ENCODE measurements at regions not wholly inside any gene's neighbourhood (a gene's known extent, or its start where the extent isn't known, plus 50 kb on each side); places are given as distances from the start of the nearest gene placed in this dataset.

GRCh38 chr20:50253101-50253500 is 62.5 kb downstream of the CEBPB start:
- no peak overlapping the region for H3K4me3 ChIP-seq
- no peak for DNase-seq

GRCh38 chr20:50254466-50255079 is 63.9 kb downstream of the CEBPB start:
- Histone ChIP-seq H3K27me3 (no peaks in the 10 kb centered on the region), H3K4me3 (no peak overlapping the region), H3K9me3 (no peaks in the 10 kb centered on the region), H3K36me3 (no peaks in the 10 kb centered on the region)
- no peak for DNase-seq

More at GRCh38 chr20:50253101-50253500, 62.5 kb downstream of the CEBPB start:
- Histone ChIP-seq H3K9me3 (no peaks in the 10 kb centered on the region), H3K27me3 (no peaks in the 10 kb centered on the region), H3K36me3 (no peaks in the 10 kb centered on the region)

GRCh38 chr20:50256577-50256976 is 65.9 kb downstream of the CEBPB start:
- Histone ChIP-seq H3K36me3 (no peaks in the 10 kb centered on the region), H3K9me3 (no peaks in the 10 kb centered on the region), H3K4me3 (no peak overlapping the region), H3K27me3 (no peaks in the 10 kb centered on the region)
- no peak for DNase-seq

GRCh38 chr20:50257860-50258259 is 67.2 kb downstream of the CEBPB start:
- Histone ChIP-seq H3K9me3 (no peaks in the 10 kb centered on the region), H3K27me3 (no peaks in the 10 kb centered on the region), H3K36me3 (no peaks in the 10 kb centered on the region), H3K4me3 (no peak overlapping the region)
- no peak for DNase-seq

- Histone ChIP-seq H3K27me3 (no peaks in the 10 kb centered on the region), H3K36me3 (no peaks in the 10 kb centered on the region), H3K4me3 (no peak overlapping the region), H3K9me3 (no peaks in the 10 kb centered on the region)
- DNase-seq: no peak
These were observed 68.3 kb downstream of the CEBPB start for GRCh38 chr20:50258790-50259483.

GRCh38 chr20:50259705-50260478 is 69.3 kb downstream of the CEBPB start:
- Histone ChIP-seq H3K27me3 (no peaks in the 10 kb centered on the region), H3K4me3 (no peak overlapping the region)
- no peak for DNase-seq

GRCh38 chr20:50260479-50261221 is 70.0 kb downstream of the CEBPB start:
- H3K36me3 ChIP-seq: no peaks in the 10 kb centered on the region
- no peaks in the 10 kb centered on the region for H3K27me3 ChIP-seq
- peak; percentile 82 for DNase-seq
- H3K9me3 ChIP-seq: no peaks in the 10 kb centered on the region
- H3K4me3 ChIP-seq: no peak overlapping the region

More at GRCh38 chr20:50259705-50260478, 69.3 kb downstream of the CEBPB start:
- Histone ChIP-seq H3K9me3 (no peaks in the 10 kb centered on the region), H3K36me3 (no peaks in the 10 kb centered on the region)

- no peak overlapping the region for H3K4me3 ChIP-seq
- H3K9me3 ChIP-seq: no peaks in the 10 kb centered on the region
- no peaks in the 10 kb centered on the region for H3K36me3 ChIP-seq
- no peaks in the 10 kb centered on the region for H3K27me3 ChIP-seq
- DNase-seq: no peak
These were observed 71.0 kb downstream of the CEBPB start for GRCh38 chr20:50261471-50262212.

- Histone ChIP-seq H3K36me3 (no peaks in the 10 kb centered on the region), H3K4me3 (no peak overlapping the region), H3K9me3 (no peaks in the 10 kb centered on the region), H3K27me3 (no peaks in the 10 kb centered on the region)
- no peak for DNase-seq
These were observed 73.2 kb downstream of the CEBPB start for GRCh38 chr20:50263831-50264230.

- Histone ChIP-seq H3K4me3 (no peak overlapping the region), H3K36me3 (no peaks in the 10 kb centered on the region)
- DNase-seq: no peak
These were observed 74.0 kb downstream of the CEBPB start for GRCh38 chr20:50264534-50265145.

GRCh38 chr20:50265245-50265946 is 74.8 kb downstream of the CEBPB start:
- no peaks in the 10 kb centered on the region for H3K27me3 ChIP-seq
- H3K9me3 ChIP-seq: no peaks in the 10 kb centered on the region
- H3K4me3 ChIP-seq: no peak overlapping the region
- H3K36me3 ChIP-seq: no peaks in the 10 kb centered on the region
- no peak for DNase-seq

More at GRCh38 chr20:50264534-50265145, 74.0 kb downstream of the CEBPB start:
- H3K27me3 ChIP-seq: no peaks in the 10 kb centered on the region
- no peaks in the 10 kb centered on the region for H3K9me3 ChIP-seq

- H3K4me3 ChIP-seq: no peak overlapping the region
- DNase-seq: no peak
- no peaks in the 10 kb centered on the region for H3K9me3 ChIP-seq
- no peaks in the 10 kb centered on the region for H3K36me3 ChIP-seq
- no peaks in the 10 kb centered on the region for H3K27me3 ChIP-seq
These were observed 75.8 kb downstream of the CEBPB start for GRCh38 chr20:50266293-50267040.

- no peaks in the 10 kb centered on the region for H3K9me3 ChIP-seq
- H3K4me3 ChIP-seq: no peak overlapping the region
- no peak for DNase-seq
- no peaks in the 10 kb centered on the region for H3K36me3 ChIP-seq
- H3K27me3 ChIP-seq: no peaks in the 10 kb centered on the region
These were observed 76.6 kb downstream of the CEBPB start for GRCh38 chr20:50267041-50267865.

- no peak for DNase-seq
- Histone ChIP-seq H3K36me3 (no peaks in the 10 kb centered on the region), H3K4me3 (no peak overlapping the region), H3K27me3 (no peaks in the 10 kb centered on the region), H3K9me3 (no peaks in the 10 kb centered on the region)
These were observed 77.2 kb downstream of the CEBPB start for GRCh38 chr20:50267866-50268219.
